Body of pancreas (tissue), 4 donors: ENCODE measurements at regions not wholly inside any gene's neighbourhood (a gene's known extent, or its start where the extent isn't known, plus 50 kb on each side); places are given as distances from the start of the nearest gene placed in this dataset.

Experiments
- ATAC-seq: fragments of 150-250 bp; one replicate; pipeline ENCODE4 v1.9.1; 2016
- DNase-seq, 4 donors: peaks; one replicate each; pipeline ENCODE4 v3.0.0-alpha.2; 2019
- H3K27ac ChIP-seq, 4 donors: fragments of 200-600 bp; sonication (generic); 1 replicate in 3 of 4; 2 replicates in 1 of 4; pipeline versions ENCODE4 v1.5.1 to v1.6.1; 2016 to 2019; ENCODE audit warnings: mild to moderate bottlenecking in 1 of 4, mixed read lengths in 1 of 4, moderate library complexity in 1 of 4
- H3K27me3 ChIP-seq, 2 donors: fragments of 200-600 bp; sonication (generic); one replicate each; pipeline ENCODE4 v1.6.0; 2016; ENCODE audit warnings: mild to moderate bottlenecking in 1 of 2
- H3K36me3 ChIP-seq, 2 donors: fragments of 200-600 bp; sonication (generic); replicated peaks in 1 of 2; 2 replicates each; pipeline ENCODE4 v1.5.1; 2016; ENCODE audit warnings: low read depth in 2 of 2; ENCODE audit not compliant: insufficient read depth in 1 of 2
- H3K4me1 ChIP-seq: fragments of 200-600 bp; sonication (generic); one replicate; pipeline ENCODE4 v1.6.0; 2016
- H3K4me3 ChIP-seq, 2 donors: fragments of 200-600 bp; sonication (generic); 1 replicate in 1 of 2; 2 replicates in 1 of 2; pipeline ENCODE4 v1.5.1; 2016 to 2019
- H3K9me3 ChIP-seq, 3 donors: fragments of 200-600 bp; sonication (generic); 1 replicate in 2 of 3; 2 replicates in 1 of 3; pipeline ENCODE4 v1.5.1; 2016
- POLR2A ChIP-seq, 3 donors: fragments of 450-650 bp; IDR thresholded peaks; one replicate each; pipeline ENCODE4 v1.6.1; 2016; ENCODE audit warnings: antibody characterized with exemption in 3 of 3, mild to moderate bottlenecking in 2 of 3
- WGBS, 2 donors: methylation state at CpG; one replicate each; pipeline ENCODE4 v1.1.5; 2017; 5-methylcytosine and 5-hydroxymethylcytosine counted together
- intact Hi-C: fragments of 100-400 bp; cut with DNase I; formaldehyde crosslinking; loops from one replicate; pipeline ENCODE4 v1.15.1; 2023
- TF ChIP-seq, protein P1 (sequence below), 7 experiments: fragments of 450-650 bp in 4 of 7; fragments of 200-600 bp in 3 of 7; sonication (generic) in 3 of 7; IDR thresholded peaks; one replicate each; pipeline ENCODE4 v1.5.1; 2016 to 2019; ENCODE audit warnings: antibody characterized with exemption in 7 of 7

GRCh38 chr4:126935801-126936200 is 697.0 kb upstream of the INTU start:
- H3K9me3 ChIP-seq, result no peaks in the 10 kb centered on the region
- H3K27ac ChIP-seq, result no peak overlapping the region
- TF ChIP-seq POLR2A (IDR thresholded peaks at IDR 0.05), result no peak
- TF ChIP-seq, protein P1, sequence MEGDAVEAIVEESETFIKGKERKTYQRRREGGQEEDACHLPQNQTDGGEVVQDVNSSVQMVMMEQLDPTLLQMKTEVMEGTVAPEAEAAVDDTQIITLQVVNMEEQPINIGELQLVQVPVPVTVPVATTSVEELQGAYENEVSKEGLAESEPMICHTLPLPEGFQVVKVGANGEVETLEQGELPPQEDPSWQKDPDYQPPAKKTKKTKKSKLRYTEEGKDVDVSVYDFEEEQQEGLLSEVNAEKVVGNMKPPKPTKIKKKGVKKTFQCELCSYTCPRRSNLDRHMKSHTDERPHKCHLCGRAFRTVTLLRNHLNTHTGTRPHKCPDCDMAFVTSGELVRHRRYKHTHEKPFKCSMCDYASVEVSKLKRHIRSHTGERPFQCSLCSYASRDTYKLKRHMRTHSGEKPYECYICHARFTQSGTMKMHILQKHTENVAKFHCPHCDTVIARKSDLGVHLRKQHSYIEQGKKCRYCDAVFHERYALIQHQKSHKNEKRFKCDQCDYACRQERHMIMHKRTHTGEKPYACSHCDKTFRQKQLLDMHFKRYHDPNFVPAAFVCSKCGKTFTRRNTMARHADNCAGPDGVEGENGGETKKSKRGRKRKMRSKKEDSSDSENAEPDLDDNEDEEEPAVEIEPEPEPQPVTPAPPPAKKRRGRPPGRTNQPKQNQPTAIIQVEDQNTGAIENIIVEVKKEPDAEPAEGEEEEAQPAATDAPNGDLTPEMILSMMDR (IDR thresholded peaks at IDR 0.05), result no peak
- no peak overlapping the region for H3K4me3 ChIP-seq
- no peaks in the 10 kb centered on the region for H3K36me3 ChIP-seq
- no peak for ATAC-seq
- 62 to 65% methylated on average over 4 of the region's 4 CpGs for WGBS, 2 donors
- no peaks in the 10 kb centered on the region for H3K27me3 ChIP-seq
- H3K4me1 ChIP-seq, result no peaks in the 10 kb centered on the region
- intact Hi-C loops, result no loop called here
- no peak for DNase-seq

- no peak for ATAC-seq
- no peaks in the 10 kb centered on the region for H3K9me3 ChIP-seq
- H3K4me1 ChIP-seq, result no peaks in the 10 kb centered on the region
- no peaks in the 10 kb centered on the region for H3K27me3 ChIP-seq
- H3K27ac ChIP-seq, result no peak overlapping the region
- no peak overlapping the region for H3K4me3 ChIP-seq
- H3K36me3 ChIP-seq, result no peaks in the 10 kb centered on the region
- TF ChIP-seq, protein P1 (IDR thresholded peaks at IDR 0.05), result no peak
- TF ChIP-seq POLR2A (IDR thresholded peaks at IDR 0.05), result no peak
- DNase-seq, result no peak
- intact Hi-C loops, result no loop called here
Observed at GRCh38 chr4:126937342-126937741, 695.4 kb upstream of the INTU start.

DNA sequence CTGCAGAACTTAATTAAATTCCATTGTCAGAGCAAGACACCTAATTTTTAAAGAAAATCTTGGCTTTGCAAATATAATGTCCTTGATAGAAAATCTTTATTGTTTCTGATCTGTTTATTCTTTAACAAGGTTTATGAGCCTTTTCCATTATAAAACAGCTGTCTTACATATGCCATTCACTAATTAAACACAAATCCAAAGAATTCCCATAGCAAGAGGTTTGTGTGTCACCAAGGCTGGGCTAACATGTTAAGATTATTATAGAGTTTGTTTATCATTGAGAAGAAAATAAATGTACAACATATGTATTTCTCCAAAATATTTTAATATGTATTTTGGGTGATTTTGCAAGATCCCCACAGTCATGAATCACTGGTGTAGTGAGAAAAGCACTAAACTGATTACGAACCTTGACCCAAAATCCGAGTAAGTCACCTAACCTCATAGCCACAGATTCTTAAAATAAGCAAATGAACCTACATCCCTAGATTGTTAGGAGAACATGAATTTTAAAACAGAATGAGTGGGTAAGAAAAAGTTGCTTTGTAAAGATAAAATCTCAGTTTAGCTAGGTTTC is 694.8 kb upstream of the INTU start:
- Histone ChIP-seq H3K27me3 (no peaks in the 10 kb centered on the region), H3K4me3 (no peak overlapping the region), H3K36me3 (no peaks in the 10 kb centered on the region), H3K27ac (no peak overlapping the region), H3K9me3 (no peaks in the 10 kb centered on the region), H3K4me1 (no peaks in the 10 kb centered on the region)
- whole genome bisulfite sequencing, 2 donors, result 58 to 72% methylated on average over 2 of the region's 2 CpGs
- intact Hi-C loops, result no loop called here
- no peak for ATAC-seq
- no peak for DNase-seq
- no peak for TF ChIP-seq POLR2A (IDR thresholded peaks at IDR 0.05)
- TF ChIP-seq, protein P1 (IDR thresholded peaks at IDR 0.05), result no peak

GRCh38 chr4:126939401-126939800 is 693.4 kb upstream of the INTU start:
- WGBS, 2 donors, result 30 to 57% methylated on average over 2 of the region's 2 CpGs
- Histone ChIP-seq H3K4me3 (no peak overlapping the region), H3K36me3 (no peaks in the 10 kb centered on the region), H3K9me3 (no peaks in the 10 kb centered on the region), H3K27me3 (no peaks in the 10 kb centered on the region), H3K27ac (no peak overlapping the region), H3K4me1 (no peaks in the 10 kb centered on the region)
- no peak for TF ChIP-seq POLR2A (IDR thresholded peaks at IDR 0.05)
- TF ChIP-seq, protein P1 (IDR thresholded peaks at IDR 0.05), result no peak
- no peak for DNase-seq
- intact Hi-C loops, result no loop called here
- ATAC-seq, result no peak

GRCh38 chr4:126947536-126947935 is 685.2 kb upstream of the INTU start:
- WGBS, 2 donors, result 43 to 47% methylated on average over 3 of the region's 3 CpGs
- Histone ChIP-seq H3K4me1 (no peaks in the 10 kb centered on the region), H3K27ac (no peak overlapping the region), H3K4me3 (no peak overlapping the region), H3K27me3 (no peaks in the 10 kb centered on the region), H3K36me3 (no peaks in the 10 kb centered on the region), H3K9me3 (no peaks in the 10 kb centered on the region)
- DNase-seq (no peak), ATAC-seq (no peak)
- intact Hi-C loops, result no loop called here
- TF ChIP-seq, protein P1 (IDR thresholded peaks at IDR 0.05), result no peak
- TF ChIP-seq POLR2A (IDR thresholded peaks at IDR 0.05), result no peak
